ENCODE measurements at regions not wholly inside any gene's neighbourhood (a gene's known extent, or its start where the extent isn't known, plus 50 kb on each side); places are given as distances from the start of the nearest gene placed in this dataset.
"Not testable (repeated sequence)": the region's sequence is repeated elsewhere in the genome, so short reads cannot be mapped to it uniquely, and the experiment has no call there.

GRCh38 chr18:55694291-55694690, 106.3 kb upstream of the TCF4 start:
- H3K27me3 Mint-ChIP-seq: no peaks in the 10 kb centered on the region
- DNase-seq (no peak), ATAC-seq (replicated peaks) (no peak)
- H3K36me3 Mint-ChIP-seq (ENCODE audit: insufficient read depth): no peaks in the 10 kb centered on the region
- H3K9me3 Mint-ChIP-seq: peaks cover 12 to 16% of the 10 kb centered on the region in 2 donors
- H3K4me3 Mint-ChIP-seq: no peak overlapping the region
- no peaks in the 10 kb centered on the region for H3K4me1 Mint-ChIP-seq (ENCODE audit: low read depth in 2 of 2)
- no peak overlapping the region for H3K27ac Mint-ChIP-seq

DNA sequence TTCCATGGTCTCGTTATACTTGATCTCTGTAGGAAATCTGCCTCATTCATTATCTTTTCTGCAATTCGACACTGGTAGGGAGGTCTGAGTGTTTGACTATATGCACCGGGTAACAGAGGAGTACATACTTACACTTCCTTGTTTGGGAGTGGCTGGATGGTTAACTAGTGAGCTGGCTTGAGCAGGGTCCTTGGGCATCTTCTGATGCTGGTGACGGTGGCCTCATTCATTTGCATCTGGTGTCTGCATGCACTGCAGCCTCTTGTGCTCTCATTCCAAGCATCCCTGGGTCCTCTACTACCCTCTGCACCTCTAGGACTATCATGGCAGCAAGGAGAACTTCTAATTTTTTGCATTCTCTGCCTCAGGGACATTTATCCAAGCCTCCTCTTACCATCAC, 100.0 kb upstream of the TCF4 start:
- ATAC-seq (replicated peaks) (no peak), DNase-seq (no peak)
- Mint-ChIP-seq H3K27me3 (no peaks in the 10 kb centered on the region), H3K36me3 (ENCODE audit: insufficient read depth) (no peaks in the 10 kb centered on the region), H3K9me3 (peaks cover 0 to 6% of the 10 kb centered on the region in 2 donors), H3K27ac (no peak overlapping the region), H3K4me3 (no peak overlapping the region), H3K4me1 (ENCODE audit: low read depth in 2 of 2) (no peaks in the 10 kb centered on the region)

- H3K36me3 Mint-ChIP-seq (ENCODE audit: insufficient read depth): no peaks in the 10 kb centered on the region
- H3K4me1 Mint-ChIP-seq (ENCODE audit: low read depth in 2 of 2): no peaks in the 10 kb centered on the region
- DNase-seq: no peak
- no peak overlapping the region for H3K27ac Mint-ChIP-seq
- H3K9me3 Mint-ChIP-seq: peaks cover 0 to 6% of the 10 kb centered on the region in 2 donors
- no peak overlapping the region for H3K4me3 Mint-ChIP-seq
- no peak for ATAC-seq (replicated peaks)
- no peaks in the 10 kb centered on the region for H3K27me3 Mint-ChIP-seq
Observed at GRCh38 chr18:55687106-55687505, 99.1 kb upstream of the TCF4 start.

GRCh38 chr18:55685638-55686037, 97.6 kb upstream of the TCF4 start:
- DNase-seq: no peak
- H3K4me1 Mint-ChIP-seq (ENCODE audit: low read depth in 2 of 2): no peaks in the 10 kb centered on the region
- H3K27me3 Mint-ChIP-seq: no peaks in the 10 kb centered on the region
- H3K36me3 Mint-ChIP-seq (ENCODE audit: insufficient read depth): no peaks in the 10 kb centered on the region
- H3K27ac Mint-ChIP-seq: no peak overlapping the region
- H3K4me3 Mint-ChIP-seq: no peak overlapping the region
- H3K9me3 Mint-ChIP-seq: peaks cover 0 to 6% of the 10 kb centered on the region in 2 donors
- ATAC-seq (replicated peaks): no peak

- DNase-seq: no peak
- Mint-ChIP-seq H3K27me3 (no peaks in the 10 kb centered on the region), H3K36me3 (ENCODE audit: insufficient read depth) (no peaks in the 10 kb centered on the region), H3K27ac (no peak overlapping the region), H3K4me1 (ENCODE audit: low read depth in 2 of 2) (no peaks in the 10 kb centered on the region), H3K4me3 (no peak overlapping the region), H3K9me3 (peaks cover 3 to 32% of the 10 kb centered on the region in 2 donors)
- ATAC-seq (replicated peaks): no peak
Observed at GRCh38 chr18:55672574-55673361, 84.8 kb upstream of the TCF4 start.

DNA sequence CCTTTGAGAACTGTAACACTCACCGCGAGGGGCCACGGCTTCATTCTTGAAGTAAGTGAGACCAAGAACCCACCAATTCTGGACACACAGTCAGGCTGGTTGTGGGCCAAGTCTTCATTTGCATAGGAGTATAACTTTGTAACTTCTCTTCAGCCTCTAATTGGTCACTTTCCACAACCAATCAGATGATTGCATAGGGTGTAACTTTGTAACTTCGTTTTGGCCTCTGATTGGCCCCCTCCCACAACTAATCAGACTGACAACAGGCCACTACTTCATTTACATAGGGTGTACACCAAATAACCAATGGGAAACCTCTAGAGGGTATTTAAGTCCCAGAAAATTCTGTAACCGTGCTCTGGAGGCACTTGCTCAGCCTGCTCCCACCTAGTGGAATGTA, 77.5 kb upstream of the TCF4 start:
- no peak for DNase-seq
- Mint-ChIP-seq H3K36me3 (ENCODE audit: insufficient read depth) (no peaks in the 10 kb centered on the region), H3K9me3 (peaks cover 0 to 2% of the 10 kb centered on the region in 2 donors), H3K4me1 (ENCODE audit: low read depth in 2 of 2) (no peaks in the 10 kb centered on the region), H3K4me3 (no peak overlapping the region), H3K27ac (no peak overlapping the region), H3K27me3 (no peaks in the 10 kb centered on the region)
- no peak for ATAC-seq (replicated peaks)

GRCh38 chr18:55664758-55665400, 76.9 kb upstream of the TCF4 start:
- H3K36me3 Mint-ChIP-seq (ENCODE audit: insufficient read depth): not testable (repeated sequence)

GRCh38 chr18:55663891-55664290, 75.9 kb upstream of the TCF4 start:
- peaks cover 7 to 8% of the 10 kb centered on the region in 2 donors for H3K9me3 Mint-ChIP-seq
- ATAC-seq (replicated peaks) (no peak), DNase-seq (no peak)
- H3K4me3 Mint-ChIP-seq: no peak overlapping the region
- H3K27ac Mint-ChIP-seq: no peak overlapping the region
- no peaks in the 10 kb centered on the region for H3K27me3 Mint-ChIP-seq
- no peaks in the 10 kb centered on the region for H3K4me1 Mint-ChIP-seq (ENCODE audit: low read depth in 2 of 2)
- no peaks in the 10 kb centered on the region for H3K36me3 Mint-ChIP-seq (ENCODE audit: insufficient read depth)

More at GRCh38 chr18:55664758-55665400, 76.9 kb upstream of the TCF4 start:
- H3K4me1 Mint-ChIP-seq (ENCODE audit: low read depth in 2 of 2); H3K4me3 Mint-ChIP-seq; H3K27me3 Mint-ChIP-seq; H3K9me3 Mint-ChIP-seq; ATAC-seq (replicated peaks); DNase-seq; H3K27ac Mint-ChIP-seq: not testable (repeated sequence)

DNA sequence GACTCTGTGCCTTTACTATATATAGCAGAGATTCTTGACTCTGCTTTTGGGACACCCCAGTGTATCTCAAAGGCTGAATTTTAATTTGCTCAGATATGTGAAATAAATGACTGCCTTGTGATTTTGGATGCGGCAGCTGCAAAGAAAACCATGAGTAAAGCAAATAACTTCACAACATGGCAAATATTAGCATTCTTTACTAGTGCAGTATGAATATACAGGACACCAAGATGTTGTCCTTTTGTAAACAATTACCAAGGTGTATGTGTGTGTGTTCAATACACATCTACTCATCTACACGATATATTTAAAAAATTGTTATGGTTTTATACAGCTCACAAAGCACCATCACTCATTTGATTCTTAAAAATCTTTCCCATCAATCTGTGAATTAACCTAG, 70.6 kb upstream of the TCF4 start:
- ATAC-seq (replicated peaks): no peak

DNA sequence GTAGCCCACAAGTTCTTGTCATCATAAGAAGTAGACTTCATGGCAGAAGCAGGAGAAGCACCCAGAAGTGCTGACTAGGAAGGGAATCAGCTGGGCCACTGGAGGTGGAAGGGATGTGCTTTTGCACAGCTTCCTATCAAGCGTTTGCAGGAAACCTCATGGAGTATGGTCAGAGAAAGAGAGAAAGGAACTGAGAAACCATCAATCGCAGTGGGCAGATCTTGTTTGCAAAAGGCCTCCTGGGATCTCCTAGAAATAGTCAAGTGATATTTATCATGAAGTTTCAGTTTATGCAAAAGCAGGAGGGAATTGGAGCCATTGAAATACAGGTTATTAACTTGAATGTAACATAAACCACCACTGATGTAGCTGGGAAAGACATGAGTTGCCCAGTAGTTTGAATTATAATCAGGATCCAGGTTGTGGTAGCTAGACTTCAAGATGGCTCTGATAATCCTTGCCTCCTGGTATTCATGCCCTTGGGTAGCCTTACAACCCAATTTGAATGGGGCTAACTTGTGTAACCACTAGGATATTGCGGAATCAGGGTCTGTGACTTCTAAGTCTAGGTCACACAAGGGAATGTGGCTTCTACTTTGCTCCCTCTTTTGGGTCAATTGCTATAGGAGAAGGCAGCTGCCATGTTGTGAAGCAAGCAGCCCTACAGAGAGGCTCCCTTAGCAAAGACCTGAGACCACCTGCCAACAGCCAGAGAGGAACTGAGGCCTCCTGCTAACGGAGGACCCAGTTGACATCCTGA, 69.8 kb upstream of the TCF4 start:
- Mint-ChIP-seq H3K27me3 (no peaks in the 10 kb centered on the region), H3K4me1 (ENCODE audit: low read depth in 2 of 2) (no peaks in the 10 kb centered on the region), H3K4me3 (no peak overlapping the region), H3K27ac (no peak overlapping the region), H3K9me3 (peaks cover 8 to 18% of the 10 kb centered on the region in 2 donors), H3K36me3 (ENCODE audit: insufficient read depth) (no peaks in the 10 kb centered on the region)
- DNase-seq (no peak), ATAC-seq (replicated peaks) (no peak)

More for the DNA sequence above, 70.6 kb upstream of the TCF4 start:
- H3K36me3 Mint-ChIP-seq (ENCODE audit: insufficient read depth): no peaks in the 10 kb centered on the region
- no peak overlapping the region for H3K4me3 Mint-ChIP-seq
- no peak for DNase-seq
- H3K27ac Mint-ChIP-seq: no peak overlapping the region
- peaks cover 8 to 13% of the 10 kb centered on the region in 2 donors for H3K9me3 Mint-ChIP-seq
- no peaks in the 10 kb centered on the region for H3K27me3 Mint-ChIP-seq
- no peaks in the 10 kb centered on the region for H3K4me1 Mint-ChIP-seq (ENCODE audit: low read depth in 2 of 2)

DNA sequence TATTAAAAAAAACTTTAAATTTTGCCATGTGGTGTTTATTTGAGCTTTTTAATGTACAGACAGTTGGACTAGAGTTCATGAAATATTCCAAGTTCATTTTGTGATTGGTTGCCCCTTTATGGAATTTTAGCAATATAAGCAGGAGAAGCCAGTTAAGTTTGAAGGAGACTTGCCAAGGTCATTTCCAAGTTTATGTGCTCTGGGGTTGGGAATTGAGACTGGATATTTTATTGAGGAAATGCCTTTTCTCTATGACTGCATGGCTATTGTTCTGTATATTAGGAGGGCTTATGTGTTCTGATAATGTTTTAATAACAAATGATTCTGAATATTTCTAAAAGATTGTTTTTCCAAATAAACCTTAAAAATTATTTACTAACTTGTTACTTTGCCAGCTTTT, 67.0 kb upstream of the TCF4 start:
- Mint-ChIP-seq H3K9me3 (peaks cover 15 to 19% of the 10 kb centered on the region in 2 donors), H3K36me3 (ENCODE audit: insufficient read depth) (no peaks in the 10 kb centered on the region), H3K4me3 (no peak overlapping the region), H3K27me3 (no peaks in the 10 kb centered on the region), H3K27ac (no peak overlapping the region), H3K4me1 (ENCODE audit: low read depth in 2 of 2) (no peaks in the 10 kb centered on the region)
- ATAC-seq (replicated peaks): no peak
- DNase-seq: no peak

GRCh38 chr18:55651236-55651635, 63.2 kb upstream of the TCF4 start:
- peaks cover 15 to 16% of the 10 kb centered on the region in 2 donors for H3K9me3 Mint-ChIP-seq
- no peak overlapping the region for H3K27ac Mint-ChIP-seq
- ATAC-seq (replicated peaks): no peak
- DNase-seq: no peak
- no peak overlapping the region for H3K4me3 Mint-ChIP-seq
- no peaks in the 10 kb centered on the region for H3K27me3 Mint-ChIP-seq
- H3K4me1 Mint-ChIP-seq (ENCODE audit: low read depth in 2 of 2): no peaks in the 10 kb centered on the region
- H3K36me3 Mint-ChIP-seq (ENCODE audit: insufficient read depth): no peaks in the 10 kb centered on the region

- H3K4me3 Mint-ChIP-seq: no peak overlapping the region
- DNase-seq (no peak), ATAC-seq (replicated peaks) (no peak)
- peaks cover 15 to 16% of the 10 kb centered on the region in 2 donors for H3K9me3 Mint-ChIP-seq
- H3K27me3 Mint-ChIP-seq: no peaks in the 10 kb centered on the region
- no peaks in the 10 kb centered on the region for H3K4me1 Mint-ChIP-seq (ENCODE audit: low read depth in 2 of 2)
- H3K27ac Mint-ChIP-seq: no peak overlapping the region
- no peaks in the 10 kb centered on the region for H3K36me3 Mint-ChIP-seq (ENCODE audit: insufficient read depth)
Observed at GRCh38 chr18:55650363-55650870, 62.4 kb upstream of the TCF4 start.
